HG02763 (cell line): ENCODE measurements at regions not wholly inside any gene's neighbourhood (a gene's known extent, or its start where the extent isn't known, plus 50 kb on each side); places are given as distances from the start of the nearest gene placed in this dataset.
"Not testable (repeated sequence)": the region's sequence is repeated elsewhere in the genome, so short reads cannot be mapped to it uniquely, and the experiment has no call there.

Experiments
- ATAC-seq: cut with Tn5 transposase; IDR thresholded peaks from one replicate; pipeline ENCODE4 v1.9.1; 2021; ENCODE audit warnings: mild to moderate bottlenecking, moderate library complexity; ENCODE audit not compliant: unreplicated experiment

GRCh38 chr13:105907319-105908019, 628.0 kb downstream of the EFNB2 start:
- ATAC-seq: no peak

- ATAC-seq: no peak
Measured at GRCh38 chr13:105906746-105907145, 628.7 kb downstream of the EFNB2 start.

- no peak for ATAC-seq
Measured at GRCh38 chr13:105904034-105904742, 631.3 kb downstream of the EFNB2 start.

GRCh38 chr13:105902396-105902795, 633.1 kb downstream of the EFNB2 start:
- ATAC-seq: no peak

GRCh38 chr13:105897575-105897974, 637.9 kb downstream of the EFNB2 start:
- ATAC-seq: no peak

- no peak for ATAC-seq
Measured at GRCh38 chr13:105894697-105895096, 640.8 kb downstream of the EFNB2 start.

GRCh38 chr13:105890509-105890908, 645.0 kb downstream of the EFNB2 start:
- ATAC-seq: no peak

GRCh38 chr13:105878119-105878700, 657.3 kb downstream of the EFNB2 start:
- no peak for ATAC-seq

- no peak for ATAC-seq
Measured at GRCh38 chr13:105874814-105875213, 660.6 kb downstream of the EFNB2 start.

GRCh38 chr13:105871768-105872167, 663.7 kb downstream of the EFNB2 start:
- no peak for ATAC-seq

- no peak for ATAC-seq
Measured at GRCh38 chr13:105871326-105871725, 664.1 kb downstream of the EFNB2 start.

- no peak for ATAC-seq
Measured at GRCh38 chr13:105863300-105863920, 672.1 kb downstream of the EFNB2 start.

- ATAC-seq: no peak
Measured at GRCh38 chr13:105848494-105848893, 687.0 kb downstream of the EFNB2 start.

- ATAC-seq: no peak
Measured at GRCh38 chr13:105847527-105848291, 687.8 kb downstream of the EFNB2 start.

- no peak for ATAC-seq
Measured at GRCh38 chr13:105846923-105847322, 688.5 kb downstream of the EFNB2 start.

- no peak for ATAC-seq
Measured at GRCh38 chr13:105841286-105841685, 694.2 kb downstream of the EFNB2 start.

GRCh38 chr13:105838231-105838630, 697.2 kb downstream of the EFNB2 start:
- no peak for ATAC-seq

GRCh38 chr13:105837295-105837694, 698.2 kb downstream of the EFNB2 start:
- not testable (repeated sequence) for ATAC-seq

- ATAC-seq: no peak
Measured at GRCh38 chr13:105830821-105831220, 704.6 kb downstream of the EFNB2 start.

GRCh38 chr13:105827111-105827809, 708.2 kb downstream of the EFNB2 start:
- no peak for ATAC-seq
